ENCODE measurements at regions not wholly inside any gene's neighbourhood (a gene's known extent, or its start where the extent isn't known, plus 50 kb on each side); places are given as distances from the start of the nearest gene placed in this dataset.

- DNase-seq (ENCODE audit: low read depth in 2 of 3, low spot score in 2 of 3), result no peak
Observed at GRCh38 chr5:82347201-82347865, 69.2 kb upstream of the RPS23 start.

GRCh38 chr5:82346399-82347165 lies 68.4 kb upstream of the RPS23 start:
- no peak for DNase-seq (ENCODE audit: low read depth in 2 of 3, low spot score in 2 of 3)

DNA sequence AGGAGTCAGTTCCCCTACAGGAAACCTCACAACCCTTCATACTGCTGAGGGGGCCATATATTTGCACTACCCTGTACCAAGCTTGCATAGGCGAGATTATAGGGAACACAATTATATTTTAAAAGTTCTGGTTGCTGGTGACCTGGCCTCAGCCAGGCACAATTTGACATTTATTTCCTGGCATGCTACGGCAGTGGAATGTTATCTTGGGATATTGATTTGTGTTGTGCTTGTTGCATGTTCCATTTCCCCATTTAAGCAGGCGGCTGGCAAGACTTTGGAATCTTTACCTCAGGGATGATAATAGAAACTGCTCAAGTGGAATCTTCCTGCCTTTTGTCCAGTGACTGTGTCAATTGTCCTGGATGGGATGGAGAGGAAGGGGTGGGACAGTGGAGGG lies 67.0 kb upstream of the RPS23 start:
- DNase-seq (ENCODE audit: low read depth in 2 of 3, low spot score in 2 of 3), result no peak

DNA sequence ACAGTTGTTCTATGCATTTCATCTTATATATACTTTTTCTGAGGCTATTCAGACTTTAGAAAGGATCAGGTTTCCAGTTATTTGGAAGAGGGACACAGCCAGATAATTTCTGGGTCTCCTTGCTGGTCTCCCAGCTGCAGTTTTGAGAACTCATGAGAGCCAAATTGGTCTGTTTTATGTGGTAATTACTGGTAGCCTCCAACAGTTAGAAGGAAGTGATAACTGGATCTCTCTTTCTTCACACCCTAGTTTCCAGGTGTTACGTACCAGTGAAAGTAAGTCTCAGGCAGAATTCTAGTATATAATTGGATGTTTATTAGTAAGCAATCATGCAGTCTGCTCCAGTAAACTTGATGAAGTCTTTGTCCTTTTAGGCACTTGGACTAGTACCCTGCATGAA lies 63.2 kb upstream of the RPS23 start:
- DNase-seq (ENCODE audit: low read depth in 2 of 3, low spot score in 2 of 3), result no peak

DNA sequence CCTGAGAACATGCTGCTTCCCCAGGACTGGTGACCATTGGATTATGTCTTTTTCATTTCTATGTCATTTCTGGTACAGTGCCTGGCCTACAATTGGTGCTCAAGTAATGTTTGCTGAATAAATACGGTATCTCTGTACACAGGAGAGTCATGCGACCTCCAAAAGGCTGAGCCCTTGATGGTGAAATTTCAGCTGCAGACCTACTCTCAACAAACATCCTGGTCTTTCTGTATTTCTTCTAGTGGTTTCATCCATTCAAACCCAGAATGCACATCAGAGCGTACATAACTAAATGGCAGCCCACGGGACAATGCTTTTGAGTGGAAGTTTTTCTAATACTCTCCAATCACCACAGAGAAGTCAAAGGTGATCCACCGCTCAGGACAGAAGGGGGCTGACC lies 62.6 kb upstream of the RPS23 start:
- no peak for DNase-seq (ENCODE audit: low read depth in 2 of 3, low spot score in 2 of 3)

GRCh38 chr5:82339792-82340191 lies 61.6 kb upstream of the RPS23 start:
- no peak for DNase-seq (ENCODE audit: low read depth in 2 of 3, low spot score in 2 of 3)

DNA sequence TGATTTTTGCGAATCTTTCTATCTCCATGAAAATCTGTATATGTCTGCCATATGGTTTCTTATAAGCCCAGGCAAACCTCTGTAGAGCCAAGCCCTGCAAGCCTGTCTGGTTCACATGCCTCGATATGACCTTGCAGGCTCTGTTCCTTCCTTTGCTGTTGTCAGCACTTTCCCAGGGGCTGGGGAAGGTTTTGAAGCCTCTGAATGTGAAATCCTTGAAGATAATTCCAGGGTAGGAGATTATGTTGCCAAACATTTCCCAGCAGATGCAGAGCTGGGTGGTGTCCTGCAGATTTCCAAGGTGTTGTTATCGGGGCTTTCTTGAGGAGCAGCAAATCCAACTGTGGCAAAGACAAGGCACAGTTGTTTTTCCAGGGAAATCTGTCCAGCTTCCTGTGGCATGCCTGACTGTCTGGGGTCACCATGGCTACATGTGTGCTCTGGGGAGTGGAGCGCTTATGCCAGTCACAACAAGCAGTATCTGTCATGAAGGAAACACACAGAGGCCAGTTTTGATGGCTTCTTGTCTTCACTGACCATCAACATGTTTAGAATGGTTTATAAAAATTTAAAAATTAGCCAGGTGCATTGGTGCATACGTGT lies 60.7 kb upstream of the RPS23 start:
- no peak for DNase-seq (ENCODE audit: low read depth in 2 of 3, low spot score in 2 of 3)

GRCh38 chr5:82336959-82337351 lies 58.8 kb upstream of the RPS23 start:
- no peak for DNase-seq (ENCODE audit: low read depth in 2 of 3, low spot score in 2 of 3)

- DNase-seq (ENCODE audit: low read depth in 2 of 3, low spot score in 2 of 3), result no peak
Observed at GRCh38 chr5:82336226-82336958, 58.2 kb upstream of the RPS23 start.

- no peak for DNase-seq (ENCODE audit: low read depth in 2 of 3, low spot score in 2 of 3)
Observed at GRCh38 chr5:82335806-82336205, 57.7 kb upstream of the RPS23 start.

- DNase-seq (ENCODE audit: low read depth in 2 of 3, low spot score in 2 of 3), result no peak
Observed at GRCh38 chr5:82334856-82335255, 56.7 kb upstream of the RPS23 start.

DNA sequence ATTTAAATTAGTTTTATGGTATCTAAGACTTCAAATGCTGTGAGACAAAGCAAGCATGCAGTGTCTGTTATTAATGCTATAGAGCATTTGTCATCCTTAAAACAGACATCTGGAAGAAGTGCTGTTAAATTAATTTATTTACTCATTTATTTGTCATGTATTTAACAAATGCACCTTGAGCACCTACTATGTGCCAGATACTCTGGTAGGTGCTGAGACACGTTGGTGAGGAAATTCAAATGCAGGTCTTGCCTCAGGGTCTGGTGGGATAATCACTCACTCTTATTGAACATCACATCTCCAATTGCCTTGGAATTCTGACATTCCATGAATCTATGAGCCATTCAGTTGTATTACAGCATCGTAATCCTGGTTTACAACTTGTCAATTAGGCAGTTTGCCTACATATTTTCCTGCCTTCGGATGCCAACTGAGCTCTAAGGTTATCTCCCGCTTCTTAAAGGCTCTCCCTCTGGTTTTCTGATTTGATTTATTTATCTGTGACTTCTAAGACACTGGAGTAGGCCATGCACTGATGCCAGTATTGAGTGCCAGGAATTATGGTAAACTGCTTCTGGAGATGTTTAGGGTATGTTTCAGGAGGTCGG lies 56.0 kb upstream of the RPS23 start:
- no peak for DNase-seq (ENCODE audit: low read depth in 2 of 3, low spot score in 2 of 3)

- DNase-seq (ENCODE audit: low read depth in 2 of 3, low spot score in 2 of 3), result no peak
Observed at GRCh38 chr5:82332886-82333615, 54.9 kb upstream of the RPS23 start.

DNA sequence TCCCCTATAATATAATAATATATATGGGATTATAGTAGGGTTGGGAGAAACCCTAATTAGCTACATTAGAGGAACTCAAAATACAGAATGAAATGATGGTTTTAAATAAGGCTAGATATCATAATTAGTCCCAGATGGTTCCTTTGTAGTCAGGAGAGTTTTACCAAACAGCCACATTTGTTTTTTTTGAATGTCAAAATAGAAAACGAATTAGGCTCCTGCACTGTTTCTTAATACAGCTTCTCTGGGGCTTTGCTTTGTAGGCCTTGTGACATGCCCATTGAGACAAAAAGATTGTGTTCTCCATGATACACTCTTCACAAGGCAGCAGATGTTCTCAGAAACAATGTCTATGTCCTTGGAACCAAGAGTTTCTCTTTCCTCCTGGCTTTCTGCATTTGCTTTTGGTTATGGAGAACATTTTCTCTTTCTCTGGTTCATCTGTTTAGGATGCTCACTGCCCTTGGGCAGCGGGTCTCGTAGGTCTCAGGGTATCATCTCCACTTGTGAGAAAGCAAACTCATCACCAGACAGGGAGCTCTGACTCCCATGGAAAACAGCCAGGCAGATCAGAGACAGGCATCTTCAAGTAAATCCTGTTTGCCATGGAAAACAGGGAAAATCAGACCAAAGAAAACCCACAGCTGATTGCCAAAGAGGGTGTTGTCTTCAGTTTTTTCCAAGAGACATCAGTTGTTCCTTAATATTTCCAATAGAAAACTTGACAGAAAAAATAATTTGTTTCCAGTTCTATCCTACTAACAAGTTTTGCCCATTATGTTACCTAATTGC lies 54.1 kb upstream of the RPS23 start:
- no peak for DNase-seq (ENCODE audit: low read depth in 2 of 3, low spot score in 2 of 3)

- DNase-seq (ENCODE audit: low read depth in 2 of 3, low spot score in 2 of 3), result no peak
Observed at GRCh38 chr5:82331557-82331956, 53.4 kb upstream of the RPS23 start.

- DNase-seq (ENCODE audit: low read depth in 2 of 3, low spot score in 2 of 3), result no peak
Observed at GRCh38 chr5:82330530-82331270, 52.5 kb upstream of the RPS23 start.

GRCh38 chr5:82329393-82329792 lies 51.2 kb upstream of the RPS23 start:
- DNase-seq (ENCODE audit: low read depth in 2 of 3, low spot score in 2 of 3), result no peak

Data from activated CD8-positive, alpha-beta memory T cell treated with anti-CD3 and anti-CD28 coated beads for 48 hours (primary cell).